ENCODE measurements at regions not wholly inside any gene's neighbourhood (a gene's known extent, or its start where the extent isn't known, plus 50 kb on each side); places are given as distances from the start of the nearest gene placed in this dataset.

DNA sequence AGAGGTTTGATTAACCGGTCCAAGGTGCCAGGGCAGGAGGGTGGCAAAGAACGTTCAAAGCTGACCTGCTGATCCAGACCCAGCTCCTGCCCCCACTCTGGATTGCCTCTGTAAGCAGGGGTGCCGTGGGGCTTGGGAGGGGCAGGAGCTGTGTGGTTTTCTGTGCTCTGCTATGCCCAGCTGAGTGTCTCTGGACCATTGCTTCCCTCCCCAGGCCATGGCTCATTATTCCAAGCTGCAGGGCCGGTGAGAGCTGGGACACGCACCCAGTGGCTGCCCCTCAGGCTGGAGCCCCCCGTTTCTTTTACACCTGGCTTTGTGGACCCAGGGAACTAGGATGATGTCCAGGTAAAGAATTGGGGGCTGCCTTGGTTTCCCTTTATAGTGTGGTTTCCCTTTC is 238.4 kb upstream of the HS6ST1 start:
- no peak overlapping the region for H3K27ac Mint-ChIP-seq
- no peaks in the 10 kb centered on the region for H3K36me3 Mint-ChIP-seq (ENCODE audit: insufficient read depth in 2 of 2)
- H3K4me1 Mint-ChIP-seq (ENCODE audit: low read depth): no peaks in the 10 kb centered on the region

DNA sequence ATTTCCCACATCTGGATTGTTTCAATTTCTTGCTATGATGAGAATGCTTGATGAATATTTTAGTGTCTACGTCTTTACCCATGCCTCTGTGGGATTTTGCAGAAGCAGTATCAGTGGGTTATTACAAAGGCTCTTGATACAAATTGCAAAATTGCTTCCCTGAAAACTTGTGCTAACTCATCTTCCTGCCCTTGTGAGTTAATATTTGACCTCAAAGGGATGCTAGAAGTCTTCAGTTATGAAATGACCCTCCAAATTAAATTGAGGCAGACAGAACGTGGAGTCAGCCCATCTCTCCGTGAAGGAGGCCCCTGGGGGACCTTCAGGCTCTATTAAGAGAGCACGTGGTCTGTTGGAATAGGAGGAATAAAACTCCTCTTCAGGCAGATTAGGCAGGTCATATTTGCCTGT is 239.2 kb upstream of the HS6ST1 start:
- H3K36me3 Mint-ChIP-seq (ENCODE audit: insufficient read depth in 2 of 2): no peaks in the 10 kb centered on the region
- H3K4me1 Mint-ChIP-seq (ENCODE audit: low read depth): no peaks in the 10 kb centered on the region
- no peaks in the 10 kb centered on the region for H3K9me3 Mint-ChIP-seq
- H3K4me3 Mint-ChIP-seq: no peak overlapping the region
- ATAC-seq (replicated peaks in 1 of 2): no peak
- peak overlapping the region; percentile 66 for H3K27ac Mint-ChIP-seq
- no peak for DNase-seq
- no peaks in the 10 kb centered on the region for H3K27me3 Mint-ChIP-seq (ENCODE audit: low read depth)

More for the DNA sequence above, 238.4 kb upstream of the HS6ST1 start:
- Mint-ChIP-seq H3K4me3 (no peak overlapping the region), H3K27me3 (ENCODE audit: low read depth) (no peaks in the 10 kb centered on the region), H3K9me3 (no peaks in the 10 kb centered on the region)
- DNase-seq (no peak), ATAC-seq (replicated peaks in 1 of 2) (no peak)

DNA sequence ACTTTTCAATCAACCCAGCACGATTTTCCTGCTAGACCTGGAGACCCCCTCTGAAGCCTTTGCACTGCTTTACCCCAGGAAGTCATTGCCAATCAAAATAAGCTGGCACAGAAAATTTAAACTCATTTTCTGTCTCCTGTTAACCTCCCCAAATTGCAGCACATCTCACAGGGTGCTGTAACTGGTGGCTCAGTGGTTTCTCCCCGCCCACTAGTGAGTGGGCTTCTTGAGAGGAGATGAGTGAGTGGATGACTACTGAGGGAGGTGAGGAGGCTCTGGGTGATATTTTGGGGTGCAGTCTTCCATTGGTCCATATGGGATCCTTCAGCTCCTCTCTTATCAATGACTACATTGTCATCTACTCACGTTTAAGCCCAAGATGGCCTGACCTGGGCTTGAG is 239.8 kb upstream of the HS6ST1 start:
- no peak for DNase-seq
- Mint-ChIP-seq H3K9me3 (no peaks in the 10 kb centered on the region), H3K27me3 (ENCODE audit: low read depth) (no peaks in the 10 kb centered on the region), H3K36me3 (ENCODE audit: insufficient read depth in 2 of 2) (no peaks in the 10 kb centered on the region), H3K4me3 (no peak overlapping the region), H3K27ac (no peak overlapping the region), H3K4me1 (ENCODE audit: low read depth) (no peaks in the 10 kb centered on the region)
- no peak for ATAC-seq (replicated peaks in 1 of 2)

DNA sequence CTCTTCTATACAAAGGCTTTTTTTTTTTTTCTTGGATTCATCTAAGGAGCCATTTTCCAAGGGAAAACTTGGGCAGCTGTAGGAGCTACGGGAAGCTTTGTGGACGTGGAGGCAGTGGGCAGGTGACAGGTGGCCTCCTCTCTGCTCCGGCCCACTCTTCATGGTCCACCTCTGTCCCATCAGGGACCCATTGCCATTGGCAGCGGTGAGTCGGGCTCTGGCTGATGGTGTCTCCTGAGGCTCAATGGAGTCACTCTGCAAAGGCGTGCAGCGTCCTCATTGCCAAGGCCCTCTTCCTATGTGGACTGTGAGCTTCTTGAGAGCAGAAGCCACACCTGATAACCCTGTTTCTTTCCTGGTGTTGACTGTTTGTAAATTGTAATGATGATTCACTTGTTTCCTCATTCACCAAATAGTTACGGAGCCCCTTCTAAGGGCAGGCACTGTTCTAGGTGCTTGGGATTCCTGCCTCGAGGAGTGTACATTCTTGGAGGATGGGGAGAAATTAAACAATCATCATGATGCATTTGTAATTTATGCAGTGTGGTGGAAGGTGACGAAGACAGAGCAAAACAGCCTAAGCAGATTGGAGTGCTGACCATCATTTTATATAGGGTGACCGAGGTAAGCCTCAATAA is 240.3 kb upstream of the HS6ST1 start:
- Mint-ChIP-seq H3K36me3 (ENCODE audit: insufficient read depth in 2 of 2) (no peaks in the 10 kb centered on the region), H3K27me3 (ENCODE audit: low read depth) (no peaks in the 10 kb centered on the region), H3K27ac (no peak overlapping the region), H3K4me3 (no peak overlapping the region), H3K9me3 (no peaks in the 10 kb centered on the region), H3K4me1 (ENCODE audit: low read depth) (no peaks in the 10 kb centered on the region)
- no peak for ATAC-seq (replicated peaks in 1 of 2)
- DNase-seq: no peak

DNA sequence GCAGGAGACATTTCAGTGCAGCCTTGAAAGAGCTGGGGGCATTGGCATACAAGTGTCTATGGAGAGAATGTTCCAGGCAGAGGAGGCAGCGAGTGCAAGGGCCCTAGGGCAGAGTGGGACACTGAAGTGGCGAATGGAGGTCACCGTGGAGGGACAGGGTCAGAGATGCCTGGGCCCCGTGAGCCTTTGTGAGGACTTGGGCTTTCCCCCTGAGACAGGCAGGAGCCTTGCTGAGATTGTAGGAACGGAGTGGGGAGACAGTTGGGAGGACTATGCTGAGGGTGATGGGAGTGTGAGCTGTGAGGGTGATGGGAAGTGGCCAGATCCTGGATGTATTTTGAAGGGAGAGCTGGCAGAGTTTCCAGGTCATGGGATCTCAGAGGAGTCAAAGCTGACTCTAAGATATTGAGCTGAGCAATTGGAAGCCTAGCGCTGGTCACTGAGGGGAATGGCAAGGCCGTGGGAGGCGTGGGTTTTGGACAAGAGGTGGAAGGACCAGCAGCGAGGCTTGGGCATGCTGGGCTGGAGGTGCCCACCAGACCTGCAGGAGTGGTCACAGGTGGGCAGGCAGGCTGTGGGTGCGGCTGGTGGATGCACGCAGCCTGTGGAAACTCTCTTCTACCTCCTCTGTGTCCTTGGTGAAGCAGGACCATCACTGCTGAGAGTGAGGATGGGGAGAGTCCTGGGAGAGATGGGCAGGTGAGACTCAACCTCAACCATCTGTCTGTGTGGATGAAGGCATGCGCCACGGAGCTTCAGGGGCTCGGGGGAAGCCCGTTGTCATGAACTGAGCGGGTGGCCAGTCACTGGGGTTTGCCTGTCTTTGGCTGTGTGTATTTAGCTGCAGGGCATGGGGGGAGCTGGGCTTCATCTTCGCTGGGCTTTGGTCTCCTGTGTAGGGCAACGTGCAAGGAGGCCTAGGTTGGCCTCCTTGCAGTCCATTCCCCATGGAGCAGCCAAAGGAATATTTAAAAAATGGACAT is 241.2 kb upstream of the HS6ST1 start:
- Mint-ChIP-seq H3K4me1 (ENCODE audit: low read depth) (no peaks in the 10 kb centered on the region), H3K27ac (no peak overlapping the region), H3K9me3 (no peaks in the 10 kb centered on the region), H3K36me3 (ENCODE audit: insufficient read depth in 2 of 2) (no peaks in the 10 kb centered on the region), H3K4me3 (no peak overlapping the region), H3K27me3 (ENCODE audit: low read depth) (no peaks in the 10 kb centered on the region)
- DNase-seq (no peak), ATAC-seq (replicated peaks in 1 of 2) (no peak)

DNA sequence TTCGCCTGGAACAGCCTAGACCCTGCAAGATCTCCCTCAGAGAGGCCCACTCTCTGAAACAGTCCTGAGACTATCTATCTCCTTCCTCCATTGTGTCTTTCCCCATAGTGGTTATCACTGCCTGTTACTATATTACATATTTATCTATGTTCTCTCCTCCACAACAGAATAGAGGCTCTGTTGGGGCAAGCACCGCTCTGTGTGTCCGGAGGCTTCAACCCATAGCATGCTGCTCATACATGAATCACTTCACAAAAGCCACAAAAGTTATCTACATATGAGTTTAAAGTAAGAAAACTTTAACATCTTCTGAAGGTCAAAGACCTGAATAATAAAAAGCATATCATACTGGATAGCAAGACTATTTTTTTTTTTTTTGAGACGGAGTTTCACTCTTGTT is 242.1 kb upstream of the HS6ST1 start:
- Mint-ChIP-seq H3K4me3 (no peak overlapping the region), H3K4me1 (ENCODE audit: low read depth) (no peaks in the 10 kb centered on the region), H3K27ac (no peak overlapping the region), H3K36me3 (ENCODE audit: insufficient read depth in 2 of 2) (no peaks in the 10 kb centered on the region), H3K9me3 (no peaks in the 10 kb centered on the region), H3K27me3 (ENCODE audit: low read depth) (no peaks in the 10 kb centered on the region)
- no peak for ATAC-seq (replicated peaks in 1 of 2)
- no peak for DNase-seq

DNA sequence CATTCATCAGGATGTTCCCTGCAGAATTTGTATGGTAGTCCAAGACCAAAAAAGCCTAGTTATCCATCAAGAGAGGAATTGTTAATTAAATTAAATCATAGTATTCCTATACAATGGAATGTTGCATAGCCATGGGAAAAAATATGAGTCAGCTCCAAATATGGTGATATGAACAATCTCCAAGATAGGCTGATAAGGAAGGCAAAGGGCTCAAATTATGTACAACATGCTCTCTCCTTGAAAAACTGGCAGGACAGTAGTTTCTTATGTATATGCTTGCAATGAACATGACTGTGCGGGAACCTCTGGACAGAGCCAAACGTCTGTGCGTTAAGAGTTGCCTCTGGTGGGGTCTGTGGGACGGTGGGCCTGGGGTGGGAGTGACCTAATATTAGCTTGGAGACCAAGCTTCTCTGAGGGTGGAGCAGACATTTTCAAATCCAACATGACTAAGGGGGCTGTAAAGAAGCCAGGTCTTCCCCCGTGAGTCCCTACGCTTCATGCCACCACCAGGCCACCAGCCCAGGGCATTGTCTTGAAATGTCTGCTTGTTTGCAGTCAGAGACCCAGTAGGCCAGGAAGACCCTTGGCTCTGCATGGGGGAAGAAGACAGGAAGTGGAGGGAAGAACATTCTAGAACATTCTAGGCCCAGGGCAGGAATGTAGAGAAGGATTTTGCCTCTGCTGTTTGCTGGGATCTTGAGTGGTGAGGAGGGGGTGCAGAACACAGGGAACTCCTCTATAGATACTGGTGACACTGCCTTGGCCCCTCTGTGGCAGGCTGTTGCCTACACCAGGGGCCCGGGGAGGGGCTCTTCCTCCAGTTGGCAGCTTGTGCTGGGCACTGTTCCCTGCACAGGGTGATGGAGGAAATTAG is 244.0 kb upstream of the HS6ST1 start:
- DNase-seq: no peak

DNA sequence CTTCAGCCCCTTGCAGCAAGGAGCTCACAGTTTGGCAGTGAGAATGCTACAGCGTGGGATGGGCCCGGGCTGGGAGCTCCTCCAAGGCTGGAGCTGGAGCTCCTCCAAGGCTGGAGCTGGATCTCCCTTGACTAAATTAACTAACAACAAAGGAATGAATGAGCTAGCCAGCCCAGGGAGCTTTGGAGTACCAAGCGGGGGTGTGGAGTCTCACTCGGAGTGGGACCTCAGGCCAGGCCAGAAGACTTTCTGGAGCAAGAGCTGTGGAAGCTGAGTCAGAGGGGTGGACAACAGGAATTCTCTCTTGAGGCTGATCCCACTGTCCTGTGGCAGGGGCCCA is 244.7 kb upstream of the HS6ST1 start:
- H3K4me1 Mint-ChIP-seq (ENCODE audit: low read depth): no peaks in the 10 kb centered on the region
- no peaks in the 10 kb centered on the region for H3K9me3 Mint-ChIP-seq
- no peak overlapping the region for H3K4me3 Mint-ChIP-seq
- no peaks in the 10 kb centered on the region for H3K36me3 Mint-ChIP-seq (ENCODE audit: insufficient read depth in 2 of 2)
- ATAC-seq (replicated peaks in 1 of 2) (no peak), DNase-seq (no peak)
- H3K27ac Mint-ChIP-seq: no peak overlapping the region
- no peaks in the 10 kb centered on the region for H3K27me3 Mint-ChIP-seq (ENCODE audit: low read depth)

More for the DNA sequence above, 244.0 kb upstream of the HS6ST1 start:
- H3K4me3 Mint-ChIP-seq: no peak overlapping the region
- H3K36me3 Mint-ChIP-seq (ENCODE audit: insufficient read depth in 2 of 2): no peaks in the 10 kb centered on the region
- H3K27me3 Mint-ChIP-seq (ENCODE audit: low read depth): no peaks in the 10 kb centered on the region
- no peaks in the 10 kb centered on the region for H3K9me3 Mint-ChIP-seq
- ATAC-seq (replicated peaks in 1 of 2): no peak
- no peaks in the 10 kb centered on the region for H3K4me1 Mint-ChIP-seq (ENCODE audit: low read depth)
- no peak overlapping the region for H3K27ac Mint-ChIP-seq

DNA sequence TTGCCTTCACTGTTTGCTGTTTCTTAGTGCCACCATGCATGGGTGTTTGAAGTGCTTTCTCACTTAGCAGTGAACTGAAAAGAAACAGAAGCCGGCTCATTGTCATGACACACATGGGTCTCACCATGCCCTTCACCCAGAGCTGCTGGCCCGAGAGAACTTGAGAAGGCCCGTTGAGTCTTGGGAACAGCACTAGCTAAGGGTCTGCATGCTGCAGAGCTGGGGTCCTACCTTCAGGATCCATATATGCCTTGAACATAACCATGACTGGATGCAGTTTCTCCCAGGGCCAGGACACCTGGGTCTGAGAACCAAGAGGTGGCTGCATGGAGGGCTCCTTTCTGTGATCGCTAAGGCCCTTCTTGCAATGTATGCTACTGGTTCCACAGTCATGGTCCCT is 245.5 kb upstream of the HS6ST1 start:
- no peak for DNase-seq
- Mint-ChIP-seq H3K27ac (no peak overlapping the region), H3K36me3 (ENCODE audit: insufficient read depth in 2 of 2) (no peaks in the 10 kb centered on the region), H3K27me3 (ENCODE audit: low read depth) (no peaks in the 10 kb centered on the region), H3K9me3 (no peaks in the 10 kb centered on the region), H3K4me1 (ENCODE audit: low read depth) (no peaks in the 10 kb centered on the region), H3K4me3 (no peak overlapping the region)
- no peak for ATAC-seq (replicated peaks in 1 of 2)

DNA sequence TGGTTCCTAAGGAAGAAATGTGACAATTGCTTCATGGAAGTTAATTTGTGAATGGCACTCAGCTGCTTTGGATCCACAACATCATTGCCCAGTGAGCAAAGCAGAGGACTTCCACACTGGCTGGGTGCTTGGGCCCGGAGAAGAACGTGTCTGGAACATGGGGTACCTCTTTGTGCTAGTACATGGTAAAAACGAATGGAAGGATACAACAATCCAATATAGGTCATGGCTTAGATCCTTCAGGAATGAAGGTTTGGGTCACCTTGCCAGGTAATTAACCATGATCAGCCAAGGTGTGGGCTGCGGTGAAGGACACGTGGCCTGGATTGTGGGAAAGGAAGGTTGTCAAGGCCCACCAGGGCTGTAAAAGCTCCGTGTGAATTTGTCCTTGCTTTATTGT is 245.9 kb upstream of the HS6ST1 start:
- H3K4me3 Mint-ChIP-seq: no peak overlapping the region
- H3K27me3 Mint-ChIP-seq (ENCODE audit: low read depth): no peaks in the 10 kb centered on the region
- no peak overlapping the region for H3K27ac Mint-ChIP-seq
- no peaks in the 10 kb centered on the region for H3K36me3 Mint-ChIP-seq (ENCODE audit: insufficient read depth in 2 of 2)
- H3K9me3 Mint-ChIP-seq: no peaks in the 10 kb centered on the region
- ATAC-seq (replicated peaks in 1 of 2): no peak
- no peaks in the 10 kb centered on the region for H3K4me1 Mint-ChIP-seq (ENCODE audit: low read depth)
- no peak for DNase-seq

DNA sequence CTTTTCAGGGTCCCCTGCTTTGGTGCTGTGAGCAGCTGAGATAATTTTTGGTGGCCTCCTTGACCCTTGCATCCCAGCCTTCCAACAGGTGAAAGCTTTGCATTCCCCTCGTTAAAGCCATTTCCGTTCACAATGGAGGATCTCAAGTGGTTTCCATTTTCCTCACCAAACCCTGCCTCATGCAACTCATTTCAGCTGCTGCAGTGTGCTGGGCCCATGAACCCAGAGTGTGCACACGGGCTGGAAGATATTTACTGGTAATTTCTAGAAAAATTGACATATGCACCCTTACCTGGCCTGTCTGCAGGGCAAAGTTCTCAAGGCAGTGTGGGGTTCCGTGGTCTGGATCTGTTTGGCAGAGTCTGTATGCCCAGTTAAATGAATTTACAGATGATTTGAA is 246.8 kb upstream of the HS6ST1 start:
- DNase-seq (no peak), ATAC-seq (replicated peaks in 1 of 2) (no peak)
- no peaks in the 10 kb centered on the region for H3K36me3 Mint-ChIP-seq (ENCODE audit: insufficient read depth in 2 of 2)
- no peak overlapping the region for H3K4me3 Mint-ChIP-seq
- no peaks in the 10 kb centered on the region for H3K4me1 Mint-ChIP-seq (ENCODE audit: low read depth)
- no peaks in the 10 kb centered on the region for H3K9me3 Mint-ChIP-seq
- H3K27ac Mint-ChIP-seq: no peak overlapping the region
- no peaks in the 10 kb centered on the region for H3K27me3 Mint-ChIP-seq (ENCODE audit: low read depth)

DNA sequence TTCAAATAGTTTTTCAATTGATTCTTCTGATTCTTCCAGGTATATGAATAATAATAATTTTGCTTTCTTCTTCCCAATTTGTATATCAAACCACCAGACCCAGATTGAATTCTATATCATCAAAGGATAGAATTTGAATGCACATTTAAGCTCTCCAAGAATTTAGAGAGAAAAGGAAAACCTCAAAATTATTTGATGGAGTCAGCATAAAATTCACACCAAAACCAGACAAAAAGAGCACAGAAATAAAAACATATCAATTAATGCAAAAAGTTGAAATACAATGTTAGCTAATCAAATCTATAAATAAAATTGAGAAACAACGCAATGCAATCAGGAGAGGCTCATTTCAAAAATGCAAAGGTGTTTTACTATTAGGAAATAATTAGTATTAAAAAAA is 248.0 kb upstream of the HS6ST1 start:
- no peaks in the 10 kb centered on the region for H3K4me1 Mint-ChIP-seq (ENCODE audit: low read depth)
- no peak for DNase-seq
- no peaks in the 10 kb centered on the region for H3K27me3 Mint-ChIP-seq (ENCODE audit: low read depth)
- no peak overlapping the region for H3K4me3 Mint-ChIP-seq
- H3K27ac Mint-ChIP-seq: no peak overlapping the region
- no peaks in the 10 kb centered on the region for H3K36me3 Mint-ChIP-seq (ENCODE audit: insufficient read depth in 2 of 2)
- no peaks in the 10 kb centered on the region for H3K9me3 Mint-ChIP-seq
- no peak for ATAC-seq (replicated peaks in 1 of 2)

DNA sequence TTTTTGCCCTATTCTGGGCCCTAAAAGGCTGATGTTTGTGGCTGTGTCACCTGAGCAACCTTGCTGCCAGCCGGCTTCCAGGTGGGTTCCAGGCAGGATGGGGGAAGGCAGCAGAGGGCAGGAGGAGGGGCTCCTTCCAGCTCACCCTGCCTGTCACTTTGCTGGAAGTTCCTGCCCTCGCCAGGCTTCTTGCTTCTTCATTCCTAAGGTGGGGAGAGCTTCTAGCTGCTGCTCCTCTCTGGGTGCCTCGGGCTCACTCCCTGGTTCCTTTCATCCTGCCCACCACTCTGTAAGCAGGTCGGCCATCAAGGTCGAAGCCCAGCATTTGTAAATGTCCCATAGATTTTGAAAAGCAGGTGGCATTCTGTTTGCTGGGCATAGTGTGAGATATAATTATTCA is 249.4 kb upstream of the HS6ST1 start:
- DNase-seq: no peak
- no peaks in the 10 kb centered on the region for H3K9me3 Mint-ChIP-seq
- H3K4me3 Mint-ChIP-seq: no peak overlapping the region
- ATAC-seq (replicated peaks in 1 of 2): no peak
- no peaks in the 10 kb centered on the region for H3K36me3 Mint-ChIP-seq (ENCODE audit: insufficient read depth in 2 of 2)
- H3K27me3 Mint-ChIP-seq (ENCODE audit: low read depth): peaks cover 2% of the 10 kb centered on the region
- no peaks in the 10 kb centered on the region for H3K4me1 Mint-ChIP-seq (ENCODE audit: low read depth)
- no peak overlapping the region for H3K27ac Mint-ChIP-seq
